HG03025 (cell line): ENCODE measurements at regions not wholly inside any gene's neighbourhood (a gene's known extent, or its start where the extent isn't known, plus 50 kb on each side); places are given as distances from the start of the nearest gene placed in this dataset.
"Not testable (repeated sequence)": the region's sequence is repeated elsewhere in the genome, so short reads cannot be mapped to it uniquely, and the experiment has no call there.

Experiments
- ATAC-seq: cut with Tn5 transposase; IDR thresholded peaks from one replicate; pipeline ENCODE4 v1.9.1; 2021; ENCODE audit warnings: mild to moderate bottlenecking, moderate library complexity; ENCODE audit not compliant: unreplicated experiment, low FRiP score

- no peak for ATAC-seq
Measured at GRCh38 chr1:38677756-38678155, 181.8 kb downstream of the RRAGC start.

GRCh38 chr1:38677311-38677710 is 182.3 kb downstream of the RRAGC start:
- no peak for ATAC-seq

- no peak for ATAC-seq
Measured at GRCh38 chr1:38672692-38673091, 186.9 kb downstream of the RRAGC start.

GRCh38 chr1:38671221-38671620 is 188.4 kb downstream of the RRAGC start:
- ATAC-seq: no peak

- ATAC-seq: no peak
Measured at GRCh38 chr1:38670544-38671122, 188.9 kb downstream of the RRAGC start.

GRCh38 chr1:38667626-38668025 is 191.9 kb downstream of the RRAGC start:
- ATAC-seq: no peak

- ATAC-seq: no peak
Measured at GRCh38 chr1:38662126-38662525, 197.4 kb downstream of the RRAGC start.

- no peak for ATAC-seq
Measured at GRCh38 chr1:38658883-38659282, 200.7 kb downstream of the RRAGC start.

- ATAC-seq: no peak
Measured at GRCh38 chr1:38657873-38658272, 201.7 kb downstream of the RRAGC start.

GRCh38 chr1:38657207-38657840 is 202.2 kb downstream of the RRAGC start:
- no peak for ATAC-seq

- ATAC-seq: no peak
Measured at GRCh38 chr1:38656726-38657125, 202.8 kb downstream of the RRAGC start.

GRCh38 chr1:38652217-38652616 is 207.4 kb downstream of the RRAGC start:
- ATAC-seq: no peak

GRCh38 chr1:38651669-38652068 is 207.9 kb downstream of the RRAGC start:
- ATAC-seq: no peak

GRCh38 chr1:38648417-38648816 is 211.2 kb downstream of the RRAGC start:
- no peak for ATAC-seq

- not testable (repeated sequence) for ATAC-seq
Measured at GRCh38 chr1:38647341-38647740, 212.2 kb downstream of the RRAGC start.

GRCh38 chr1:38644092-38644491 is 215.5 kb downstream of the RRAGC start:
- ATAC-seq: no peak

- ATAC-seq: no peak
Measured at GRCh38 chr1:38641661-38642060, 217.9 kb downstream of the RRAGC start.

- no peak for ATAC-seq
Measured at GRCh38 chr1:38640371-38640770, 219.2 kb downstream of the RRAGC start.

GRCh38 chr1:38628241-38628640 is 231.3 kb downstream of the RRAGC start:
- ATAC-seq: no peak

- no peak for ATAC-seq
Measured at GRCh38 chr1:38625939-38626338, 233.6 kb downstream of the RRAGC start.

GRCh38 chr1:38624336-38625039 is 235.1 kb downstream of the RRAGC start:
- ATAC-seq: no peak

- ATAC-seq: no peak
Measured at GRCh38 chr1:38623529-38623928, 236.0 kb downstream of the RRAGC start.
